KMS-11 (cell line): ENCODE measurements at regions not wholly inside any gene's neighbourhood (a gene's known extent, or its start where the extent isn't known, plus 50 kb on each side); places are given as distances from the start of the nearest gene placed in this dataset.

Experiments
- H2AFZ ChIP-seq: fragments of 200-600 bp; sonication (generic); 2 replicates; pipeline ENCODE4 v1.6.1; 2016; ENCODE audit warnings: antibody characterized with exemption, mixed run types, low read depth
- H3K27ac ChIP-seq: fragments of 200-600 bp; sonication (generic); 2 replicates; pipeline ENCODE4 v1.6.1; 2016; ENCODE audit warnings: mild to moderate bottlenecking, mixed run types
- H3K27me3 ChIP-seq: fragments of 200-600 bp; sonication (generic); 2 replicates; pipeline ENCODE4 v1.6.1; 2017; ENCODE audit warnings: mild to moderate bottlenecking, low read depth, mixed run types, moderate library complexity; ENCODE audit not compliant: insufficient read depth
- H3K36me3 ChIP-seq: fragments of 200-600 bp; sonication (generic); 2 replicates; pipeline ENCODE4 v1.6.1; 2017; ENCODE audit warnings: mild to moderate bottlenecking, mixed run types; ENCODE audit not compliant: insufficient read depth
- H3K4me1 ChIP-seq: fragments of 200-600 bp; sonication (generic); 2 replicates; pipeline ENCODE4 v1.6.1; 2016; ENCODE audit warnings: mild to moderate bottlenecking, low read depth, mixed run types; ENCODE audit not compliant: poor library complexity, severe bottlenecking
- H3K4me2 ChIP-seq: fragments of 200-600 bp; sonication (generic); 2 replicates; pipeline ENCODE4 v1.7.0; 2016; ENCODE audit warnings: mild to moderate bottlenecking, mixed run types
- H3K4me3 ChIP-seq: fragments of 200-600 bp; sonication (generic); IDR thresholded peaks from 2 replicates; pipeline ENCODE4 v1.6.1; 2017; ENCODE audit warnings: low read depth, low read length, mixed read lengths; ENCODE audit not compliant: insufficient read depth
- H3K79me2 ChIP-seq: fragments of 200-600 bp; sonication (generic); 2 replicates; pipeline ENCODE4 v1.6.1; 2016; ENCODE audit warnings: low read depth, mixed run types; ENCODE audit not compliant: insufficient read depth
- H3K9ac ChIP-seq: fragments of 200-600 bp; sonication (generic); 2 replicates; pipeline ENCODE4 v1.6.1; 2016; ENCODE audit warnings: mild to moderate bottlenecking, mixed run types
- H4K20me1 ChIP-seq: fragments of 200-600 bp; sonication (generic); 2 replicates; pipeline ENCODE4 v1.6.1; 2016; ENCODE audit warnings: mild to moderate bottlenecking, mixed run types; ENCODE audit not compliant: insufficient read depth
- CTCF ChIP-seq: fragments of 200-600 bp; sonication (generic); conservative IDR thresholded peaks from 2 replicates; pipeline ENCODE4 v1.6.1; 2017; ENCODE audit warnings: low read depth, mild to moderate bottlenecking, antibody characterized with exemption, low read length, moderate library complexity, mixed read lengths

DNA sequence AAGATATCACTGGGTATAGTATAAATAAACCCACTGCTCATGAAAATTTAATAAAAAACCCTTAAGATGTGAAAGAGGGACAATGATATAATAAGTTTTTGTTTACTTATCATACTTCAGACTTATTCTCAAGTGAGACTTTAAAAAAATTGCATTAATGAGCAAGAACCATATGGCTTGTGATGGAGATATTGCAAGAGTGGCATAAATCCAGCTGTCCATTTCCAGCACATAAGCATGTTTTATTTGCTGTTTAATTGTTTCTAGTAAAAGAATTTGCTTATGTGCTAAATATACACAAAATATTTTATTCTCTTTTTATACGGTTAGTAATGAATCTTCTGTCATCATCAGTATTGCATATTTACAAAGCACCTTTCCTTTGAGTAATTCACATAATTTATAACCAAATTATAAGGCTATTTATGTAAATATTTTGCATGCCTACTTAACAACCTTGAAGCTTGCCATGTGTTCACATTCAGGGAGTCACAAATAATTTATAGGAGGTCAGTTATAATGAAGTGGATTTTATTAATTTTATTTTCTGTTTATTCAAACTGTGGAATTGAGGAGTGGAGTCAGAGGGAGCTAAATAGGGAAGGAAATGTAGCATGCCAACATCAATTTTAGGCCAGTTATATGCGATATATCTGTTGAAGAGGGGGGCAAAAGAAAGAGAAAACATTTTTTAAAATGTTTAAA, 318.5 kb upstream of the CWC22 start:
- Histone ChIP-seq H3K4me2 (no peak overlapping the region), H3K9ac (no peak overlapping the region), H3K36me3 (no peaks in the 10 kb centered on the region), H4K20me1 (no peaks in the 10 kb centered on the region), H3K27me3 (no peaks in the 10 kb centered on the region), H2AFZ (no peak overlapping the region), H3K4me1 (no peaks in the 10 kb centered on the region), H3K4me3 (no peak overlapping the region), H3K27ac (no peak overlapping the region), H3K79me2 (no peaks in the 10 kb centered on the region)
- no peak for TF ChIP-seq CTCF

GRCh38 chr2:180324182-180324581, 317.1 kb upstream of the CWC22 start:
- no peak overlapping the region for H2AFZ ChIP-seq
- H3K36me3 ChIP-seq = no peaks in the 10 kb centered on the region
- H3K9ac ChIP-seq = no peak overlapping the region
- no peak overlapping the region for H3K4me2 ChIP-seq
- H3K4me3 ChIP-seq = no peak overlapping the region
- H3K27ac ChIP-seq = no peak overlapping the region
- H3K27me3 ChIP-seq = no peaks in the 10 kb centered on the region
- no peaks in the 10 kb centered on the region for H3K4me1 ChIP-seq
- no peaks in the 10 kb centered on the region for H3K79me2 ChIP-seq
- TF ChIP-seq CTCF = no peak
- no peaks in the 10 kb centered on the region for H4K20me1 ChIP-seq

DNA sequence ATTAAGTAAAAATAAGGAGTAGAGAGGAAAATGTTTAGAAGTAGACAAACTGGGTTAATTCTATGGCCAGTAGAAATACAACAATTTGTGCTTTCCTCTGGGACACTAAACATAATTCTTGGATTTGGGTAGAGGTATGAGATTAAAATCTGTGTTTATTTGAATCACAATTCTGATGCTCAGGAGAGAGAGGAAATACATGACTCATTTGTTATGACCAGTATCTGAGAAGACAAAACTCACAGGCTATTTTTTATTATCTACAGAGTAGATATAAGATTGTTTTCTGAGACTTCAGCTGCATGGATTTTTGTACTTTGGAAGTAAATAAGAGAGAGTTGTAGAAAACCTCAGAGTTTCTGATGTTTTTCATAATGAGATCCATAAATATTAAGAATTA, 315.7 kb upstream of the CWC22 start:
- no peaks in the 10 kb centered on the region for H3K4me1 ChIP-seq
- H3K9ac ChIP-seq = no peak overlapping the region
- no peaks in the 10 kb centered on the region for H3K36me3 ChIP-seq
- no peaks in the 10 kb centered on the region for H4K20me1 ChIP-seq
- TF ChIP-seq CTCF = no peak
- no peak overlapping the region for H2AFZ ChIP-seq
- no peak overlapping the region for H3K27ac ChIP-seq
- no peaks in the 10 kb centered on the region for H3K27me3 ChIP-seq
- no peak overlapping the region for H3K4me2 ChIP-seq
- no peaks in the 10 kb centered on the region for H3K79me2 ChIP-seq
- H3K4me3 ChIP-seq = no peak overlapping the region

DNA sequence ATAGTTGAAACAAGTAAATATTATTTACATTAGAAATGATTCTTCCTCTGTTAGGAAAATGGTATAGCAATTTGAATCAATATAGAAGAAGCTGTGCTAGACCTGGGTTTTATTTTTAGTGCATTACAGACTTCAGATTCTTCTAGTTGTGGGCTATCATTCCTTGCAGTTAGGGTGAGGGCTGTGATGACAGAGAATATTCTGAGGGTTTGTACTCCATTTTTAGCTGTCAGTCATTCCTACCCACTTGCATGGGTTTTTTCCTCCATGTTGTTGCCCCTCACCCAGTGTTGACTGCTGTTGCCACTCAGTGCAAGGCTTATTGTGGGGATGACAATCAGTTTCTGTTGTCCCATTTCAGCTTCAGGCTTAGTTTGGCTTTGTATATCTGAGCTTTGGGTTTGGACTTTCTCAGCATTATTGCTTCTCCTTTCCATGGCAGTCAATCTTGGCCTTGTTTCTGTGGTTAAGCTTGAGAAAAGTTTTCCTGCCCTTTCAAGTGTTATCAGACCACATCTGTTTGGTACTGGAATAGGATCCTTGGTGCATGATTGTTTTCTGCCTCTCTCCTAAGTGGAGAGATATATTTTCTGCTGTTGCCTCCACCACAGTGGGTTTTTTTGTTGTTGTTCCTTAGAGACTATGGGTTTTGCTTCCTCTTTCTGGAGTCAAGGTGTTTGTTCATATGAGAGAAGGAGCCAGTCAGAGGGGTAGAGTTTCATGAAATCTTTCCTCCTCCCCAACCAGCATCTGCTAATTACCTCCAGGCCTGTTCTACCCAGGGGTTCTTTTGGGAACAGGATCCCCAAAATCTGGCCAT, 312.7 kb upstream of the CWC22 start:
- Histone ChIP-seq H3K4me3 (no peak overlapping the region), H3K36me3 (no peaks in the 10 kb centered on the region), H3K4me2 (no peak overlapping the region), H3K9ac (no peak overlapping the region), H3K27me3 (no peaks in the 10 kb centered on the region), H4K20me1 (no peaks in the 10 kb centered on the region), H3K79me2 (no peaks in the 10 kb centered on the region), H3K27ac (no peak overlapping the region), H3K4me1 (no peaks in the 10 kb centered on the region), H2AFZ (no peak overlapping the region)
- no peak for TF ChIP-seq CTCF
